ENCODE measurements at regions not wholly inside any gene's neighbourhood (a gene's known extent, or its start where the extent isn't known, plus 50 kb on each side); places are given as distances from the start of the nearest gene placed in this dataset.
"Not testable (repeated sequence)": the region's sequence is repeated elsewhere in the genome, so short reads cannot be mapped to it uniquely, and the experiment has no call there.

GRCh38 chr2:11877764-11878163 is 131.3 kb downstream of the LPIN1 start:
- DNase-seq = no peak

GRCh38 chr2:11885253-11885652 is 138.8 kb downstream of the LPIN1 start:
- DNase-seq = not testable (repeated sequence)

GRCh38 chr2:11886899-11887298 is 140.5 kb downstream of the LPIN1 start:
- DNase-seq = not testable (repeated sequence)

- DNase-seq = no peak
Measured at GRCh38 chr2:11889101-11889850, 142.8 kb downstream of the LPIN1 start.

GRCh38 chr2:11889854-11890253 is 143.4 kb downstream of the LPIN1 start:
- DNase-seq = no peak

GRCh38 chr2:11891028-11891427 is 144.6 kb downstream of the LPIN1 start:
- no peak for DNase-seq

- no peak for DNase-seq
Measured at GRCh38 chr2:11891671-11892440, 145.4 kb downstream of the LPIN1 start.

DNA sequence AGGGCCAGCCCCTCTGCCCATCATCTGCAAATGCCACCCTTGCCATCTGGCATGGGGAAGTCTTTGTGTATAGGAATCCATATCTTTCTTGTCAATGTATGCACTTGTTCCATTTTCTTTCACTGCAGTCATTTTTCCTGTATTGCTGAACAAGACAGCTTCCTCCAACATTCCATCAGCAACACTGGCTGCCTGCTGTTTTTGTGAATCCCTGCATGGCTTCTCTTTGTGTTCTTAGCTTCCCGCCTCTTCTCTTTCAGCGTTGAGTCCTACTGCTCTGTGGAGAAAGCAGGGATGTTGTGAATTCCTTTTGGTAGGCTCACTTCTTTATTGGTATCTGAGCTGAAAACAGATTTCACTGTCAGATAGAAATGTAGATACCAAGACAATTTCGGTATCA is 150.0 kb downstream of the LPIN1 start:
- no peak for DNase-seq

- no peak for DNase-seq
Measured at GRCh38 chr2:11898576-11898975, 152.1 kb downstream of the LPIN1 start.

DNA sequence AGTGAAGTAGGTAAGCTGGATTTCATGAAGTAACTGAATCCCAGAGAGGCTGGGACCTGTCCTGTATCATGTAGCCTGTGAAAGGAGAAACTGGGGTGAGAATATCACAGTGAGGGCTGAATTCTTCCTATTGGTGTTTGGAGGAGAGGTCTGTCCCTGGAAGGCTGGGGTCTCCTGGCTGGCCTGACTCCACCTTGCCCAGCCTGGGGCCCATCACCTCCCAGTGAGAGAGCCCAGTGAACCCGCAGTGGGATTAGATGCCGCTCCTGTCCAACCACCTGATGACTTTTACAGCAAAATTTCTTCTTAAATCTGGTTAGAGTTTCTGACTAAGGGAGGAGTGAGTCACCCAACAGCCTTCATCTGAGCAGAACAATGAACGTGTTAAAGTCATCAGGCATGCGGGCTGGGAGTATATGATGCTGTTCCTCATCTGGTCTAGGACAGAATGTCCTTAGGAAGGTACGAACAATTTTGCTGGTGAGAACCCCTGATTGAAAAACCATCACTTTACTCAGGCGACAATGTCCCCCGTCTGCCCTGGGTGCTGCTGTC is 152.9 kb downstream of the LPIN1 start:
- no peak for DNase-seq

- DNase-seq = not testable (repeated sequence)
Measured at GRCh38 chr2:11900891-11901290, 154.5 kb downstream of the LPIN1 start.

GRCh38 chr2:11901351-11902069 is 155.1 kb downstream of the LPIN1 start:
- DNase-seq = no peak

DNA sequence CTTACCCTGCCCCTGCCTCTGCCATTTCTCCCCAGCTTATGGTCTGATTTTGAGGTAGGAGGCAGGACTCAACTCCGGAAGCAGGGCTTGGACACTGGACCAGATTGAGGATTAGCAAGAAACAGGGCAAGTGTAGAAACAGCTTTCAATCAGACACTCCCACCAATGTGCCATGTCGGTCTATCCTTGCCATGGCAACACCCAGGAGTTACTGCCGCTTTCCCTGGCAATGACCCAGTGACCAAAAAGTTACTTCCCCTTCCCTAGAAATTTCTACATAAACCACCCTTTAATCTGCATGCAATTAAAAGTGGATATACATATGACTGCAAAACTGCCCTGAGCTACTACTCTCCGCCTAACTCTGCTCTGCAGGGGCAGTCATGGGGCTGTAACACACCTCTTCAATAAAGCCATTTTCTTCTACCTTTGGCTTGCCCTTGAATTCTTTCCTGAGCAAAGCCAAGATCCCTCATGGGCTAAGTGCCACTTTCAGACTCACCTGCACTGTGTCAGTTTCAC is 156.7 kb downstream of the LPIN1 start:
- no peak for DNase-seq

- DNase-seq = no peak
Measured at GRCh38 chr2:11904029-11904428, 157.6 kb downstream of the LPIN1 start.

DNA sequence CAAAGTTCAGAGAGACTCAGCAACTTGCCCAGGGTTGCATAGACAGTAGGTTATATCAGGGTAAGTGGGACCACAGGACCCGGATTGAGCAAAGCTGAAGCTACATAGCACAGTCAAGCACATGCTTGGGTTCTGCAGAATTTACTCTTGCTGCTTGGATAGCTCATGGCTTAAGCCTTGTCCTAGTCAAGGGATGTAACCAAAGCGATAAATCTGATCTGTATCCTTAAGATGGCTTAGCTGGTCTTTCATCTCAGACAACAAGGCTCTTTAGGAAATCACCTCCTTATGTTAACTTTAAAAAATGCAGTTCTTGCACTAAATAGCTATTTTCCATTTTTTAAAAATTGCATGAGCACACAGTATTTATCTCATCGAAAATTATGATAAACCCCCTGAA is 158.5 kb downstream of the LPIN1 start:
- DNase-seq = no peak

DNA sequence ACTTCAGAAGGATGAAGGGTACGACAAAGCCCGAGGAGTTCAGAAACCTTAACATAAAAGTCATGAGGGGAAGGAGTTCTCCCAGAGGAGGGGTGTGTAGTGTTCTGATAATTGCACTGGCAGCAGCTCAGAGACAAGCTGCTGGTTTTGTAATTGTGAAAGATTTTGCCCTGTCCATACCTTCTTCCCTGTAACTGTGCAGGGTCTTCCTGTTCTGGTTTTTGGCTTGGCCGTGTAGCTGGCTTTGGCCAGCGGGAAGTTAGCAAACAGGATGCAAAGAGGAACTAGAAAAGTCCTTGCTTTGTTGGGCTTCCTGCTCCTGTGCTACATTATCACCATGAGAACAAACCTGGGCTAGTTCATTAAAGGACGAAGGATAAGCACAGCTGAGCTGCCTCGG is 160.8 kb downstream of the LPIN1 start:
- DNase-seq = no peak

DNA sequence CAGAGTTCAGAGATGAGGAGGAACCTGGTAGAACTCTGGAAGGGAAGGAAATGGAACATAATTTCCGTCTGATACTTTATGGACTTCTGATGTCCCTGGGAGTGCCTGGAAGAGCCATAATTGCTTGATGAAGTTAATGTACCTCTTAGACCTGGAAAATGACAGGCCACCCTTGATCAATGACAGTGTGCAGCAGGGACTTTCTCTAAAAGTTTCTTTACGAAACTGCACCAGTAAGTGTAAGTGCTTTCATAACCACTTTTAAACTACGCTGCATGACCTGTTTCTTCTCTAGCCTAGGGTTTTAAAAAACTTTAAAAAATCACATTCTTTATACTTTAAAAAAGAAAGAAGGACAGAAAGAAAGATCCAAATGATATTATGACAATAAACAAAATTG is 164.5 kb downstream of the LPIN1 start:
- DNase-seq = no peak

GRCh38 chr2:11912980-11913379 is 166.5 kb downstream of the LPIN1 start:
- DNase-seq = no peak

GRCh38 chr2:11914455-11914854 is 168.0 kb downstream of the LPIN1 start:
- no peak for DNase-seq

- DNase-seq = no peak
Measured at GRCh38 chr2:11915650-11916049, 169.2 kb downstream of the LPIN1 start.

DNA sequence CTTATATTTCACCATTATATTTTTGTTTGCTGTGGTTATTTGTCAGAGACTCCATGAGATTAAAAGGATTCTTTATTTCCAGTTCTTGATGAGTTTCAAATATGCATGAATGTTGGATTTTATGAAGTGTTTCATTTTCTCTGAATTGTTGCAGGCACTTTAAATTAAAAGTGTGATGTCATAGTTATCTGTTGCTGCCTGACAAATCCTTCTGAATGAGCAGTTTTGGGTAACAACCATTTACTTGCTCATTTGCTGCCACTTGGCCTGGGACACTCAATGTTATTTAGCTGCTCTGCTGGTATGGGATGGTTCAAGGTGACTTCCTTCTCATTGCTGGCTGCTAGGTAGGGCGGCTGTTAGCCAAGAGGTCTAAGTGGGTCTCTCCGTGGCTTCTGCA is 173.5 kb downstream of the LPIN1 start:
- DNase-seq = no peak

- DNase-seq = no peak
Measured at GRCh38 chr2:11920993-11921583, 174.7 kb downstream of the LPIN1 start.

- no peak for DNase-seq
Measured at GRCh38 chr2:11922294-11922693, 175.9 kb downstream of the LPIN1 start.

All from activated naive CD4-positive, alpha-beta T cell treated with Interleukin-2 at 50 U/mL for 16 hours (primary cell).